Activated T-cell treated with anti-CD3 and anti-CD28 coated beads, Interleukin-2, amount 50 U/mL, for 72 hours (primary cell): ENCODE measurements at regions not wholly inside any gene's neighbourhood (a gene's known extent, or its start where the extent isn't known, plus 50 kb on each side); places are given as distances from the start of the nearest gene placed in this dataset.
A peak's percentile ranks its signal among the peaks of the same experiment; 100 is the strongest.

Experiments used
- ATAC-seq, 2 donors: fragments of 150-1000 bp; cut with Tn5 transposase; replicated peaks in 1 of 2; 2 replicates each; pipeline ENCODE4 v1.10.0; 2021; ENCODE audit warnings: moderate library complexity in 2 of 2, mild to moderate bottlenecking in 1 of 2
- DNase-seq, 2 donors: peaks; one replicate each; pipeline ENCODE4 v3.0.0; 2021 to 2022; ENCODE audit warnings: mixed read lengths in 1 of 2
- H3K27ac Mint-ChIP-seq: one replicate; pipeline ENCODE4 v1.8.0; 2022; ENCODE audit warnings: mild to moderate bottlenecking, moderate library complexity, mixed read lengths
- H3K27me3 Mint-ChIP-seq: one replicate; pipeline ENCODE4 v1.8.0; 2022; ENCODE audit warnings: low read depth, mixed read lengths
- H3K36me3 Mint-ChIP-seq, 2 donors: one replicate each; pipeline ENCODE4 v1.8.0; 2022; ENCODE audit warnings: mixed read lengths in 2 of 2, mild to moderate bottlenecking in 1 of 2; ENCODE audit not compliant: insufficient read depth in 2 of 2
- H3K4me1 Mint-ChIP-seq: one replicate; pipeline ENCODE4 v1.8.0; 2022; ENCODE audit warnings: low read depth, mixed read lengths
- H3K4me3 Mint-ChIP-seq, 2 donors: one replicate each; pipeline ENCODE4 v1.8.0; 2022; ENCODE audit warnings: mild to moderate bottlenecking in 2 of 2, mixed read lengths in 2 of 2, moderate library complexity in 2 of 2
- H3K9me3 Mint-ChIP-seq, 2 donors: one replicate each; pipeline ENCODE4 v1.8.0; 2022; ENCODE audit warnings: mixed read lengths in 2 of 2

DNA sequence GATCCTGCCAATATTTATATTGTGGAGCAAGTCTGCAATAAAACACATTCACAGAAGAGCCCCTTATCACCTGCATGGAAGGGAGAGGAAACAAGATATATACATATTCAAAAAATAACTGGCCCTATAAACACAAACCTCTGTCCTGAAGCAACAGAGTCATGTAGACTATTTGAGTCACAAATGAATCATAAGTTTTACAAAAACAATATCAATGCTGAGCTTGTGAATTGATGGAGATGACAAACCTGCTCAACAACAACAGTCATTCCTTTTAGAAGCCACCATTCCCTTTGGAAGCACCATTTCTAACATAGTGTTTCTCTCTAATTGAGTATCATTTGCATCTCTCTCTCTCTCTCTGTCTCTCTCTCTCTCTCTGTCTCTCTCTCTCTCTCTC, 313.9 kb downstream of the MID1IP1 start:
- H3K4me1 Mint-ChIP-seq = no peaks in the 10 kb centered on the region
- peaks cover 0 to 5% of the 10 kb centered on the region in 2 donors for H3K9me3 Mint-ChIP-seq
- ATAC-seq (no peak), DNase-seq (no peak)
- peaks cover 35% of the 10 kb centered on the region for H3K27me3 Mint-ChIP-seq
- no peak overlapping the region for H3K4me3 Mint-ChIP-seq
- no peaks in the 10 kb centered on the region for H3K36me3 Mint-ChIP-seq
- no peak overlapping the region for H3K27ac Mint-ChIP-seq

DNA sequence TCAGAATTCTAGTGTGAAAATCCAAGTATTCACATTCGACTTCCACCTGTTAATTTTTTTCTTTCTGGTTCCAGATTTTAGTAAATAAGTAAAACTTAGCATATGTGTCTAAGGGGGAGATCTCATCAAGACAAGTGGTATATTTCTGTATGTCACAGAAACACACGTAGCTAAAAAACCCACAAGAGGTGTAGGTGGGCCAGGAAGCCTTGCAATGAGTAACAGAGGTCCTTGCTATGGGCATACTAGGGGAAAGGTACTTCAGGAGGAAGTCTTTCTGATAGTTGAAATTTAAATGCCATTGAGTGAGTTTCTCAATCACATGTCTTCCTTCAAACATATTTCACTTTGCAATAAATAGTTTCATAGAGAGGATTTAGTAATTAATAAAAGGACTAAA, 315.8 kb downstream of the MID1IP1 start:
- Mint-ChIP-seq H3K27ac (no peak overlapping the region), H3K4me1 (no peaks in the 10 kb centered on the region), H3K27me3 (peaks cover 43% of the 10 kb centered on the region), H3K4me3 (no peak overlapping the region), H3K9me3 (peaks cover 0 to under 1% of the 10 kb centered on the region in 2 donors), H3K36me3 (no peaks in the 10 kb centered on the region)
- DNase-seq = no peak
- ATAC-seq = no peak

DNA sequence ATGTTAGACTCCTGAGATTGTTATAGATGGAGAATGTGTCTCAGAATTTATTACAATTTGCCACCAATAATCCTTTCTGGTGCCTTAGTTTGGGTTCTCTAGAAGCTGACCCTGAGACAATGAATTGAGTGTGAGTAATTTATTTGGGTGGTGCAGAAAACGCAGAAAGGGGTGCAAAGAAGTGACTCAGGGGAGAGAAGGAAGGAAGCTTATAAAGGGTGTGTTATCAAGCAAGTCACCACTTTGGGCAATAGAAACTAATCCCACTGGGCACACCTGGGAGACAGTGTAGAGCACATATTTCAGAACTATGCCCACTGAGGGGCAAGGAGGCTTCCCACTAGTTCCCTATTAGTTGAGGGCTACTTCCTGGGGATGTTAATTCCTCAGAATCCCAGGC, 320.6 kb downstream of the MID1IP1 start:
- no peak overlapping the region for H3K27ac Mint-ChIP-seq
- H3K4me3 Mint-ChIP-seq = no peak overlapping the region
- ATAC-seq (no peak), DNase-seq (no peak)
- peaks cover 35% of the 10 kb centered on the region for H3K27me3 Mint-ChIP-seq
- H3K9me3 Mint-ChIP-seq = no peaks in the 10 kb centered on the region
- H3K36me3 Mint-ChIP-seq = no peaks in the 10 kb centered on the region
- H3K4me1 Mint-ChIP-seq = no peaks in the 10 kb centered on the region

DNA sequence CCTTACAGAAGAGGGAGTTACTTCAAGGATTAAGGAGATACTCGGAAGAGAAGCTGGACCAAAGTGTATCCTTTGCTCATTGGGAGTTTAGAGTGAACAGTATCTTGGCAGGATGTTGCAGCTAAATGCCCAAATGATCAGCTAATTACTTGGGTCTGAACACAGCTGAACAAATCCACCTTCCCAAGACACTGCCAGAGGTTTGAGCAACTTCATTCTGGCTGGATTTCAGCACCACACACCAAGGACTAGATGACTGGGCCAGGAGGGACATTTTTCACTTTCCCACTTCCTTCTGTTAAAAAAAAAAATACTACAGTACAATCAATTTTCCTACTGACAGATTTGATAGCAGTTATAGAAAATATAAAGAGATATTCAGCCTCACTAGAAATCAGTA, 324.6 kb downstream of the MID1IP1 start:
- DNase-seq (no peak), ATAC-seq (no peak)
- H3K27me3 Mint-ChIP-seq = peaks cover 22% of the 10 kb centered on the region
- no peak overlapping the region for H3K27ac Mint-ChIP-seq
- H3K36me3 Mint-ChIP-seq = no peaks in the 10 kb centered on the region
- no peak overlapping the region for H3K4me3 Mint-ChIP-seq
- no peaks in the 10 kb centered on the region for H3K4me1 Mint-ChIP-seq
- H3K9me3 Mint-ChIP-seq = no peaks in the 10 kb centered on the region

DNA sequence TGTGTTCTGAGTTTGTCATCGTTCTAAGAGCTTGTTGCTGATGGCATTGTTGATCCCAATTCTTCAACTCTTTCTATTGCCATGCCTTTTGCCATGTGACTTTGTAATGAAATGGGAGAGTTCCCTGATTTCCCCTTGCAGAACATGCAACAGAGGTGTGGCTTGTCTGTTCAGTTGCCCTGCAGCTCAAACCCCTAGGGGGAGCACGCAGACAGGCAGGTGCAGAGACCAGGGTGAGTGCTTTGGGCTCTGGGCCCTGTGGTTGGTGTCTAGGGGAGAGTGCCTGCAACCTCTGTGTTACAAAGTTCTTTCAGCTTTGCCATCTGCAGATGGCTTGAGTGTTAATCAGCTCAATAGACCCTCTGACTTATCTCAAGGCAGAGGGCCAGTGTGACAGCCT, 332.7 kb downstream of the MID1IP1 start:
- Mint-ChIP-seq H3K27ac (no peak overlapping the region), H3K4me3 (no peak overlapping the region), H3K4me1 (no peaks in the 10 kb centered on the region), H3K36me3 (no peaks in the 10 kb centered on the region), H3K9me3 (peaks cover 0 to 2% of the 10 kb centered on the region in 2 donors), H3K27me3 (no peaks in the 10 kb centered on the region)
- ATAC-seq (no peak), DNase-seq (peak; percentile 3 to 12)

DNA sequence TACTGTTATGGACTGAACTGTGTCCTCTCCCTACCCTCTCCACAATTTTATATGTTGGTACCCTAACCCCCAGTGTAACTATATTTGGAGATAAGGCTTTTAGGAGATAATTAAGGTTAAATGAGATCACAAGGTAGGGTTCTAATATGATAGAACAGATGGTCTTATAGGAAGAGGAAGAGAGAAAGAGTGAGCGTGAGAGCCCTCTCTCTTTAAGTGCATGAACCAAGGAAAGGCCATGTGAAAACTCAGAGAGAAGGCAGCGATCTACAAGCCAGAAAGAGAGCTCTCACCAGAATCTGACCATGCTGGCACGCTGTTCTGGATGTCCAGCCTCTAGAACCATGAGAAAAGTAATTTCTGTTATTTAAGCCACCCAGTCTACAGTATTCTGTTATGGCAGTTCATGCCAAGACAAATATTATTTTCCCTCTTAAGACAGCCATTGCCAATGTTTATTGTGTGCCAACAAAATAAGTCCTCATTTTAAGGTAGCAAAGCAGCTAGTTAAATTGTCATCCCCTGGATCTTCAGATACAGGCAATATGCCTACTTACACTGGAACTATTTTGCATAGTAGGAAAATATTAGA, 336.2 kb downstream of the MID1IP1 start:
- no peaks in the 10 kb centered on the region for H3K36me3 Mint-ChIP-seq
- H3K9me3 Mint-ChIP-seq = peaks cover 0 to 5% of the 10 kb centered on the region in 2 donors
- H3K27ac Mint-ChIP-seq = no peak overlapping the region
- peaks cover 8% of the 10 kb centered on the region for H3K27me3 Mint-ChIP-seq
- no peak for ATAC-seq
- no peak for DNase-seq
- H3K4me3 Mint-ChIP-seq = no peak overlapping the region
- H3K4me1 Mint-ChIP-seq = no peaks in the 10 kb centered on the region

DNA sequence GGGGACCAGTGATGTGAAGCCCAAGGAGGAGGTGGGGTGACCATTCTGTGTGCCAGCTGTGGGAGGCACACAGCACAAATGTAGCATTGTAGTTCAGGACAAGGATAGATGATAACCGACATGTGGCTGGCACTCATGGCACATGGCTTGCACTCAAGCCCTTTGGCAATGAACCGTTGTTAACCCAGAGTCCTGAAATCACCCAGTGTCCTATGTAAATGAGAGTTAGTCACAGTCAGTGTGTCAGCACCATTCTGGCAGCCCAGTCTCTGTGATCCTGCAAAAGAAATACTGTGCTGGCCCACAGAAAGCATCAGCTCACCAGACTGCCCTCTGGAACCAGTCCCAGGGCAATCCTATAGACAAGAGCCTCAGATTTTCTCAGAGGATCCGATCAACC, 339.3 kb downstream of the MID1IP1 start:
- H3K27ac Mint-ChIP-seq = no peak overlapping the region

DNA sequence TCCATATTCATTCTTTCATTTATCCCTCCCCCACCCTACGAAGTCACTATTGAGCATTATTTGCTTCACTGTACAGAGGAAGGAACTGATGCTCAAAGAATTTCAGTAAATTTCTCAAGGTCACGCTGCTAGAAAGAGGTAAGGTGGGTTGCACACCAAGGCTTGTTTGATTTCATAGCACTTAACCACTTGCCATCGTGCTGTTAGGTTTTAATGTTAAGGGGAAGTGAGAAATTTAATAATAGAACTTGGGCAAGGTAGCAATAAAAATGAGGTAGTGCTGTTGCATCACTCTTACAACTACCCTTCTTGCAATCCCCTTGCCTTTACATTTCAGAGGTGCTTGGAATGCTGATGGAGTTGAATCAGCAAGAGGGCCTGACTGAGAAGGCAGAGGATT, 343.1 kb downstream of the MID1IP1 start:
- H3K27me3 Mint-ChIP-seq = peaks cover 39% of the 10 kb centered on the region
- DNase-seq (no peak), ATAC-seq (no peak)
- H3K9me3 Mint-ChIP-seq = peaks cover 0 to 2% of the 10 kb centered on the region in 2 donors
- H3K36me3 Mint-ChIP-seq = no peaks in the 10 kb centered on the region
- H3K4me3 Mint-ChIP-seq = no peak overlapping the region
- H3K27ac Mint-ChIP-seq = no peak overlapping the region
- no peaks in the 10 kb centered on the region for H3K4me1 Mint-ChIP-seq

More for the DNA sequence above, 339.3 kb downstream of the MID1IP1 start:
- Mint-ChIP-seq H3K4me1 (no peaks in the 10 kb centered on the region), H3K36me3 (no peaks in the 10 kb centered on the region), H3K27me3 (peaks cover 26% of the 10 kb centered on the region), H3K9me3 (peaks cover 0 to 5% of the 10 kb centered on the region in 2 donors), H3K4me3 (no peak overlapping the region)
- DNase-seq = no peak
- no peak for ATAC-seq

DNA sequence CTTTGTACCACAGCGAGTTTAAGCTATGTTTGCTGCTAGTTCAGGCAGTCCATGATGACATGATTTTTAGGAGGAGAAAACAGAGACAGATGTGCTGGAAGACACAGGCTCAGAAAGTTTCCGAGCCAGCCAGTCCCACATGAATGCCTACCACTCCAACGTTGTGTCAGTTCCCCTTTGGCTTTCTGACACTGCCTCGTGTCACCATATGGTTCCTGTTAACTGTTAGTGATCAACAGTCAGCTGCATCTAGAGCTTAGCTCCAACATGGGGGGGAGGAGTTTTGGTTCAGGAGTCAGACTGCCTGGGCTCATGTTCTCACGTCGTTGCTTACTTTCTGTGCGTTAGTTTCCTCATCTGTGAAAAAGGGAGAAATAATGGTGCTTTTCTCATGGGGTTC, 343.7 kb downstream of the MID1IP1 start:
- no peaks in the 10 kb centered on the region for H3K4me1 Mint-ChIP-seq
- peaks cover 39% of the 10 kb centered on the region for H3K27me3 Mint-ChIP-seq
- peaks cover 0 to 2% of the 10 kb centered on the region in 2 donors for H3K9me3 Mint-ChIP-seq
- no peak overlapping the region for H3K27ac Mint-ChIP-seq
- ATAC-seq (no peak), DNase-seq (no peak)
- no peaks in the 10 kb centered on the region for H3K36me3 Mint-ChIP-seq
- H3K4me3 Mint-ChIP-seq = no peak overlapping the region

DNA sequence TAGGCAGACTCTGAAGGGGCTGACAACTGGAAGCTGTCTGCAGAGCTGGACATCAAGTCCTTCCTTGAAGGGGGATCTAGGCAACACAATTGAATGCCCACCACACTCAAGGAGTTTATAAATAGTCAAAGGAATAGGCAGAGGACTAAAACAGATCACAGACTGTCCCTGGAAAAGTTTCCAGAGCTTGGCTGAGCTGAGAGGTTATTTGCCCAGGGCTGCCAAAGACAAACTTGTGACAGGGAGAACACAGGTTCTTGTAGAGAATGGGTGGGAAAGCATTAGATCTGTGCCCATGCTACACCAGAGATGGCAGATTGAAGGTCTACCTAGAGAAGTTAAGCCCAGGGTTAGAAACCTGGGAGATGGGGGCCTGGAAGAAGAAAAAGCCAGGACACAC, 344.6 kb downstream of the MID1IP1 start:
- H3K9me3 Mint-ChIP-seq = no peaks in the 10 kb centered on the region
- no peak overlapping the region for H3K27ac Mint-ChIP-seq
- no peak for ATAC-seq
- H3K27me3 Mint-ChIP-seq = peaks cover 30% of the 10 kb centered on the region
- H3K4me3 Mint-ChIP-seq = no peak overlapping the region
- H3K4me1 Mint-ChIP-seq = no peaks in the 10 kb centered on the region
- no peaks in the 10 kb centered on the region for H3K36me3 Mint-ChIP-seq
- no peak for DNase-seq

DNA sequence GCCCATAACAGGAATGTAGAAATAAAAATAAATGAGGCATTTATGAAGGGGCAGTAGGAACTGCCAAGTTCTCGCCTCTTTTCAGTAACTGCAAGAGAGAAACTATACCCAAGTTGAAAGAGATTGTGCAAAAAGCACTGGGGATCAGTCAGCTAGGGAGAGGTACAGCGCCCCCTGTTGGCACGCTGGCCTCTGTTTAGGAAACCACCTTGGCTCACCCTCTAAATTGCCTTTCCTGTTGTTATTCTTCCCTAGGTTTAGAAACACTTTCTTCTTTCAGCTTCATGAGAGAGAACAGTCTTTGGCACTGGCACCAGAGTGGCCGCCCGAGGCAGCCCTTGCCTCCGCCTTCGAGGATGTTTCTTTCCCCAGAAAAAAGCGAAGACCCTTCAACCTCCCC, 348.5 kb downstream of the MID1IP1 start:
- Mint-ChIP-seq H3K4me3 (no peak overlapping the region), H3K27ac (no peak overlapping the region), H3K4me1 (no peaks in the 10 kb centered on the region), H3K9me3 (no peaks in the 10 kb centered on the region), H3K36me3 (no peaks in the 10 kb centered on the region), H3K27me3 (peaks cover 18% of the 10 kb centered on the region)
- DNase-seq (peak; percentile 56 to 63), ATAC-seq (peak in 1 of 2 donors; percentile 45)

DNA sequence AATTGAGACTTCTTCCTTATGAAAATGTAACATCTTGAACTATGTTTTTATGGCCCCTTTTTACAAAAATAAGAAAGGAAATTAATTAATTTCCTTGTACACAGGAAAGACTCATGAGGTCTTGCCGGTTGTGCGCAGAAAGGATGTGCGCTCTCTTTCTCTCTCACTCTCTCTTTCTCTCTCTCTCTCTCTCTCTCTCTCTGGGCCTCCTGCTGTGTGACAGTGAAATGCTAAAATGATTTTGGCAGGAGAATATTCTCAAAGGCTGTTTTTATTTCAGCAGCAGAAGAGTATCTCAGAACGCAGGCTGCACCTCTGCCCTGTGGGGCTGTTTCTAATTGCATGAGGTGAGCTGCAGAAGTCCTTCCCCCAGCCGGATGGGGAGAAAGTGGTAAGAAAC, 349.0 kb downstream of the MID1IP1 start:
- no peak overlapping the region for H3K4me3 Mint-ChIP-seq
- peaks cover 17% of the 10 kb centered on the region for H3K27me3 Mint-ChIP-seq
- H3K9me3 Mint-ChIP-seq = no peaks in the 10 kb centered on the region
- DNase-seq (no peak), ATAC-seq (no peak)
- H3K27ac Mint-ChIP-seq = no peak overlapping the region
- no peaks in the 10 kb centered on the region for H3K36me3 Mint-ChIP-seq
- no peaks in the 10 kb centered on the region for H3K4me1 Mint-ChIP-seq

DNA sequence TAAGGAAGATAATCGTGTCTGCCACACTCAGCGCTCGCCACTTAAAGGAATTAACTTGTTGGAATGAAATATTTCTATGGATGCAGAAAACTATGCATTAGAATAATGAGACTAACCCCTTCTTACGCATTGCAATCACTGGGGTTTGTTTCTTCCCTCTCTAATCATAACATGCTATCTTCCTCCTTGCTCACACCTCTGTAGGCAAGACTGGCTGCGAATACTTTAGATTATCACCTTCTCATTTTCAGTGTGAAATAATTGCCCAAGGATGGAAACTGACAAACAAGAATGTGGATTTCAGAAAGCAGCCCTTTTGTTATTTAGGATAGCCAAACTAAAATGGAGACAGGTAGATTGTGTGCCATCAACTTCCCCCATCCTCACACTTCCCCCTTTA, 349.4 kb downstream of the MID1IP1 start:
- Mint-ChIP-seq H3K4me3 (no peak overlapping the region), H3K27me3 (peaks cover 13% of the 10 kb centered on the region), H3K9me3 (no peaks in the 10 kb centered on the region), H3K4me1 (no peaks in the 10 kb centered on the region), H3K27ac (no peak overlapping the region), H3K36me3 (no peaks in the 10 kb centered on the region)
- ATAC-seq (no peak), DNase-seq (no peak)

DNA sequence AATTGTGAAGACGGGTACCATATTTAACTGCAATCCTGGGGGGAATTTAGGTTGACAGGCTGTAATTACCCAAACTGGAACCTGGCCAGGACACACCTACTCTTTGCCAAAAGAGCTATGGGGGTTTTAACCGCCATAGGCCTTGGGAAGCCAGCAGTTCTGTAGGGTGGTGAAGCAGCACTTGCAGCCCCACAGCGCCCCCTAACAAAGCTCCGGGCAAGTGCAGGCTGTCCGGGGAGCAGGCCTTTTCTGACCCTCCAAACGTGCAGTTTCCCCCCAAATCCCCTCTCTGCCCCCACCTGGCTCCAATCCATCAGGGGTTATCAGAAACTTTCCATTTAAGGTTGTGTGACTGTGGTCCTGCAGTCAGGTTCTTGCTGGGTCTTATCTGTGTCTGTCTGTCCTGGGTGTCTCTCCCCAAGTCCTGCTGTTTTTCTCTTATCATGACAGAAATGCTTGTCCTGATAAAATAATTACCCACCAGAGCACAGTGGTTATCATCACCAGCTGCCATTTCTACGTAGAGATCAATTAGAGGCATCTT, 350.9 kb downstream of the MID1IP1 start:
- no peak overlapping the region for H3K4me3 Mint-ChIP-seq
- ATAC-seq = no peak
- no peaks in the 10 kb centered on the region for H3K9me3 Mint-ChIP-seq
- no peak overlapping the region for H3K27ac Mint-ChIP-seq
- DNase-seq = peak; percentile 43 to 58
- peaks cover 4% of the 10 kb centered on the region for H3K4me1 Mint-ChIP-seq
- peaks cover 5% of the 10 kb centered on the region for H3K27me3 Mint-ChIP-seq
- H3K36me3 Mint-ChIP-seq = no peaks in the 10 kb centered on the region
